GM12865 (cell line): ENCODE measurements at regions not wholly inside any gene's neighbourhood (a gene's known extent, or its start where the extent isn't known, plus 50 kb on each side); places are given as distances from the start of the nearest gene placed in this dataset.
"Not testable (repeated sequence)": the region's sequence is repeated elsewhere in the genome, so short reads cannot be mapped to it uniquely, and the experiment has no call there.

Source experiments
- DNase-seq: peaks from one replicate; pipeline ENCODE4 v3.0.0; 2010; ENCODE audit warnings: low read depth
- H3K4me3 ChIP-seq: 2 replicates; pipeline ENCODE4 v1.5.1; 2011; ENCODE audit warnings: mild to moderate bottlenecking, low read depth, low read length, control low read depth
- TF ChIP-seq, protein P1 (sequence below): IDR thresholded peaks from 2 replicates; pipeline ENCODE4 v1.5.1; 2011; ENCODE audit warnings: low read length, control low read depth, low read depth, inconsistent platforms; ENCODE audit not compliant: insufficient read depth; ENCODE audit errors: missing control alignments

DNA sequence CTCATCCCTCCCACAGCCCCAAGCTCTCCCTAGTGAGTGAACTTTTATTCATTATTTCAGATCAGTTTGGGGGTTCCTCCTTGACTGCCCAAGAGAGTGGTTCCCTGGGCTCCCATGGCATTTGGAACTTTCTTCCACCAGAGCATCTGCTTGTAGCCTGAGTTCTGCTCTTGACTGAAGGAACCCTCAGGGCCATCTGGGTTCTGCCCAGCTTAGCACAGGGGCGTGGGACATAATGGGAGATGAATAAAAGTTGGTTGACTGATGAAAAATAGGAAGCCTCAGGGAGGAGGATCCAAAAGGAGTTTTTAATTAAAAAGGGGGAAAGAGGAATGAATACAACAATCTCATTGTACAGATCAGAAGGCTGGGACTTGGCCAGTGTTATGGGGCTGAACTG is 73.4 kb downstream of the CYTL1 start:
- TF ChIP-seq, protein P1, sequence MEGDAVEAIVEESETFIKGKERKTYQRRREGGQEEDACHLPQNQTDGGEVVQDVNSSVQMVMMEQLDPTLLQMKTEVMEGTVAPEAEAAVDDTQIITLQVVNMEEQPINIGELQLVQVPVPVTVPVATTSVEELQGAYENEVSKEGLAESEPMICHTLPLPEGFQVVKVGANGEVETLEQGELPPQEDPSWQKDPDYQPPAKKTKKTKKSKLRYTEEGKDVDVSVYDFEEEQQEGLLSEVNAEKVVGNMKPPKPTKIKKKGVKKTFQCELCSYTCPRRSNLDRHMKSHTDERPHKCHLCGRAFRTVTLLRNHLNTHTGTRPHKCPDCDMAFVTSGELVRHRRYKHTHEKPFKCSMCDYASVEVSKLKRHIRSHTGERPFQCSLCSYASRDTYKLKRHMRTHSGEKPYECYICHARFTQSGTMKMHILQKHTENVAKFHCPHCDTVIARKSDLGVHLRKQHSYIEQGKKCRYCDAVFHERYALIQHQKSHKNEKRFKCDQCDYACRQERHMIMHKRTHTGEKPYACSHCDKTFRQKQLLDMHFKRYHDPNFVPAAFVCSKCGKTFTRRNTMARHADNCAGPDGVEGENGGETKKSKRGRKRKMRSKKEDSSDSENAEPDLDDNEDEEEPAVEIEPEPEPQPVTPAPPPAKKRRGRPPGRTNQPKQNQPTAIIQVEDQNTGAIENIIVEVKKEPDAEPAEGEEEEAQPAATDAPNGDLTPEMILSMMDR, result no peak
- H3K4me3 ChIP-seq, result no peak overlapping the region
- DNase-seq, result no peak

DNA sequence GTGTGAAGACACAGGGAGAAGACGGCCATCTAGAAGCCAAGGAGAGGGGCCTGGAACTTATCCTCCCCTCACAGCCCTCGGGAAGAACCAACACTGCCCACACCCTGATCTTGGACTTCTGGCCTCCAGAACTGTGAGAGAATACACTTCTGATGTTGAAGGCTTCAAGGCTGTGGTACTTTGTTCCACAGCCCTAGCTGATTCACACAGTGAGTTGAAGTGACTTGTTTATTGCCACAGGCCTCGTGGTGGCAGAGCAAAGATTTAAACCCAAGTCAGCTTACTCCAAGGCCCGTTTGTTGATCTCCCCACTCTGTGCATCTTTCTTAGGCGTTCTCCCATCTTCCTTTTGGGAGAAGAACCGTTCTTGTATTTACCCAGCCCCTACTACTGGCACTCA is 72.8 kb downstream of the CYTL1 start:
- H3K4me3 ChIP-seq, result no peak overlapping the region
- TF ChIP-seq, protein P1, result no peak
- DNase-seq, result no peak

DNA sequence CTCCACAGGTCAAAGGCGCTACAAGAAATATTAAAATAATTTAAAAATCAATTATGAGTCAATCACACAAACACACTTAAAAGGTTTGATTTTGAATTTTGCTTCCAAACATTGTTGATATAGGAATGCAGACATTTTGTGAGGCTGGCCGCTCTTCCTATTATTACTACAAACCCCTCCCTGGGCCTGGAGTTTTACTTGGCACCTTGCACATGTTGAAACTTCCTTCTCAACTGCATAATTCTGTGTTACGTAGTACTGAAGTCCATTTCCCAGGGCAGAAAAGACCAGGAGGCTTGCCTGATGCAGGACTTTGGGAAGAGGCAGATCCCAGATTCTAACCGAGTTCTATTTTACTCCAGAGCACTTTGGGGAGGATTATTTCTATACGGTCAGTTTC is 71.5 kb downstream of the CYTL1 start:
- H3K4me3 ChIP-seq, result no peak overlapping the region
- TF ChIP-seq, protein P1, result no peak
- no peak for DNase-seq

DNA sequence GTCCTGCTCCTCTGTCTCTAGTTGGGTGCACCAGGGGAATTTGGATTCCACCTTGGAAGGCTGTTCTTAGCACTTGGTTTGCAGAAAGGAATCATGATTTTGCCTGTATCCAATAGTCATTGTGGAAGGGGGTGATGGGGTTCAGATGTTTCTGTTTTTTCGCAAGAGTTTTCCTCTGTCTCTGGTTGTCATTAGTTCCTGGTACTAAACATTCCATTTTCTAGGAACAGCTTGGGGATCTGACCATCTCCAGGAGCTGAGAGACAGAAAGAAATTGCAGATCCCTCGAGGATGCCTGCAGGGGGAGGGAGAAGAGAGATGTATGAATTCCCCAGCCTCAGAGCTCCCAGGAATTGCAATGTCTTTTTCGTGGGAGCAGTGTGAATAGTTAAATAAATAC is 70.9 kb downstream of the CYTL1 start:
- no peak for DNase-seq
- TF ChIP-seq, protein P1, result no peak
- H3K4me3 ChIP-seq, result no peak overlapping the region

DNA sequence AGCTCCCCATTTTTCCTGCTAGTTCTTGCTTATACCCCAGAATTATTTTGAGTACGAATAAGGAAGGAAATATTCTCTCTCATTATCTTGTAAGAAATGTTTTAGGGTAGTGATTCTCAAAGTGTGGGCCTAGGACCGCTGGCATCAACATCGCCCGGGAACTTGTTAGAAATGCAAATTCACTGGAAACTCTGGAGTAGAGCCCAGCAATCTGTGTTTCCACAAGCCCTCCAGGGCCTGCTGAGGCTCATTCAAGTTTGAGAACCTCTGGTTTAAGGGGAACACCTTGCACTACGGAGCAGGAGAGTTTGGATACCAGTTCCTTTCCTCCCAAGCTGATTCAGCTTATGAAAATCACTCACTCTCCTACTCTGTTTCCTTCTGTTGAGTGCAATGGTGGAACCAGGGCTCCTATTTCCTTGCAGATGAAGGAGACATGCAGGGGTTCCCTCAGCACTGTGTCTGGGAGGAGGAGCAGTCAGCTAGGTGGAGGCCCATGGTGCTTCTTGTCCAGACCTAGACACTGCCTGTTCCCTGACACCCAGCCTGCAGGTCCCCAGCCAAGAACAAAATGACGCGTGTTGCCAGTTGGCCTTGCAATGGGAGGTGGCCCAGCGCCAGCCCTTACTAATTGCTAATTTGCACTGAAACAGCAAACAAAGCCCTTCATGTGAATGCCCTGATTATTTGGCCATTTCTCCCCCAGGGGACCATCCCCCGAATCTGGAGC is 68.5 kb downstream of the CYTL1 start:
- TF ChIP-seq, protein P1, result no peak
- DNase-seq, result no peak
- H3K4me3 ChIP-seq, result no peak overlapping the region

DNA sequence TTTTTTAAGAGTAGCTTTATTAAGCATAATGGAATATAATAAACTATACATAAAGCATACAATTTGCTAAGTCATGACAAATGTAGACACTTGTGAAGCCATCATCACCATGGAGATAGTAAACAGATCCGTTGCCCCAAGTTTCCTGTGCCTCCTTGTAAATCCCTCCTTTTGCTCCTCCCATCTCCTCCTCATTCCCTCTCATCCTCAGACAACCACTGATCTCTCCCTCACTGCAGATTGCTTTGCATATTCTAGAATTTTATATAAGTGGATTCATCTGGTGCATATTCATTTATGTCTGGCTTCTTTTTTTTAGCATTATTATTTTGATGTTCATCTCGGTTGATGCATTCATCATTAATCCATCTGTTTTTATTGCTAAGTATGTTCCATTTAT is 67.0 kb downstream of the CYTL1 start:
- no peak for DNase-seq
- TF ChIP-seq, protein P1, result no peak
- no peak overlapping the region for H3K4me3 ChIP-seq

DNA sequence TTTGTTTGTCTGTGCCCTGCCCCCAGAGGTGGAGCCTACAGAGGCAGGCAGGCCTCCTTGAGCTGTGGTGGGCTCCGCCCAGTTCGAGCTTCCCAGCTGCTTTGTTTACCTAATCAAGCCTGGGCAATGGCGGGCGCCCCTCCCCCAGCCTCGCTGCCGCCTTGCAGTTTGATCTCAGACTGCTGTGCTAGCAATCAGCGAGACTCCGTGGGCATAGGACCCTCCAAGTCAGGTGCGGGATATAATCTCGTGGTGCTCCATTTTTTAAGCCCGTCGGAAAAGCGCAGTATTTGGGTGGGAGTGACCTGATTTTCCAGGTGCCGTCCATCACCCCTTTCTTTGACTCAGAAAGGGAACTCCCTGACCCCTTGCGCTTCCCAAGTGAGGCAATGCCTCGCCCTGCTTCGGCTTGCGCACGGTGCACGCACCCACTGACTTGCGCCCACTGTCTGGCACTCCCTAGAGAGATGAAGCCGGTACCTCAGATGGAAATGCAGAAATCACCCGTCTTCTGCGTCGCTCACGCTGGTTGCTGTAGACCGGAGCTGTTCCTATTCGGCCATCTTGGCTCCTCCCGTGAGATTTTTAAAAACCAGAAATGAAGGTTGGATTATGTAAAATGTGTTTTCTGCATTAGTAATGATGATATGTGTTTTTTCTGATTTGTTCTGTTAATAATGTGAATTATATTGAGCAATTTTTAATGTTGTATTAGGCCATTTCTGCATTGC is 59.7 kb downstream of the CYTL1 start:
- not testable (repeated sequence) for H3K4me3 ChIP-seq, DNase-seq
